MM.1S (cell line): ENCODE measurements at regions not wholly inside any gene's neighbourhood (a gene's known extent, or its start where the extent isn't known, plus 50 kb on each side); places are given as distances from the start of the nearest gene placed in this dataset.

Source experiments
- DNase-seq: peaks from one replicate; pipeline ENCODE4 v3.0.0-alpha.2; 2015
- H2AFZ ChIP-seq: fragments of 300-600 bp; sonication (generic); 2 replicates; pipeline ENCODE4 v1.6.0; 2016; ENCODE audit warnings: antibody characterized with exemption, low read length
- H3F3A ChIP-seq: fragments of 300-600 bp; sonication (generic); 2 replicates; pipeline ENCODE4 v1.6.1; 2016; ENCODE audit warnings: mild to moderate bottlenecking, antibody characterized with exemption, low read length, moderate library complexity, mixed read lengths; ENCODE audit not compliant: insufficient read depth
- H3K27ac ChIP-seq: fragments of 300-600 bp; sonication (generic); 2 replicates; pipeline ENCODE4 v1.5.1; 2016; ENCODE audit warnings: mild to moderate bottlenecking, low read length
- H3K27me3 ChIP-seq: fragments of 300-600 bp; sonication (generic); replicated peaks from 2 replicates; pipeline ENCODE4 v1.6.0; 2016; ENCODE audit warnings: low read length; ENCODE audit not compliant: insufficient read depth
- H3K36me3 ChIP-seq: fragments of 300-600 bp; sonication (generic); replicated peaks from 2 replicates; pipeline ENCODE4 v1.6.1; 2016; ENCODE audit warnings: mild to moderate bottlenecking, low read length, mixed read lengths; ENCODE audit not compliant: insufficient read depth
- H3K4me1 ChIP-seq: fragments of 300-600 bp; sonication (generic); 2 replicates; pipeline ENCODE4 v1.6.1; 2016; ENCODE audit warnings: low read length, mixed read lengths
- H3K4me2 ChIP-seq: fragments of 300-600 bp; sonication (generic); 2 replicates; pipeline ENCODE4 v1.6.0; 2016; ENCODE audit warnings: low read depth, low read length
- H3K4me3 ChIP-seq: fragments of 300-600 bp; sonication (generic); 2 replicates; pipeline ENCODE4 v1.5.1; 2016; ENCODE audit warnings: low read length, mixed read lengths
- H3K79me2 ChIP-seq: fragments of 300-600 bp; sonication (generic); 2 replicates; pipeline ENCODE4 v1.6.1; 2016; ENCODE audit warnings: mixed run types, low read length, mixed read lengths
- H3K9ac ChIP-seq: fragments of 300-600 bp; sonication (generic); 2 replicates; pipeline ENCODE4 v1.6.1; 2016; ENCODE audit warnings: low read length, mixed read lengths
- H3K9me2 ChIP-seq: fragments of 300-600 bp; sonication (generic); replicated peaks from 2 replicates; pipeline ENCODE4 v1.6.1; 2016; ENCODE audit warnings: mild to moderate bottlenecking, low read length, mixed read lengths; ENCODE audit not compliant: insufficient read depth
- H3K9me3 ChIP-seq: fragments of 300-600 bp; sonication (generic); replicated peaks from 2 replicates; pipeline ENCODE4 v1.6.1; 2016; ENCODE audit warnings: mild to moderate bottlenecking, low read length, mixed read lengths; ENCODE audit not compliant: insufficient read depth
- H4K20me1 ChIP-seq: fragments of 300-600 bp; sonication (generic); 2 replicates; pipeline ENCODE4 v1.6.1; 2016; ENCODE audit warnings: mild to moderate bottlenecking, low read length, moderate library complexity, mixed read lengths; ENCODE audit not compliant: insufficient read depth
- CTCF ChIP-seq: fragments of 300-600 bp; sonication (generic); IDR thresholded peaks from 2 replicates; pipeline ENCODE4 v1.5.1; 2016; ENCODE audit warnings: antibody characterized with exemption, low read length, mixed read lengths
- EZH2 ChIP-seq: fragments of 300-600 bp; sonication (generic); optimal IDR thresholded peaks from 2 replicates; pipeline ENCODE3; 2017; ENCODE audit warnings: low read depth, mild to moderate bottlenecking, antibody characterized with exemption, low read length, mixed read lengths
- EZH2phosphoT487 ChIP-seq: fragments of 300-600 bp; sonication (generic); IDR thresholded peaks from 2 replicates; pipeline ENCODE4 v1.6.1; 2018; ENCODE audit warnings: antibody characterized with exemption, low read length

- no peaks in the 10 kb centered on the region for H4K20me1 ChIP-seq
- no peaks in the 10 kb centered on the region for H3K9me3 ChIP-seq
- no peaks in the 10 kb centered on the region for H3K4me1 ChIP-seq
- no peak overlapping the region for H2AFZ ChIP-seq
- H3K36me3 ChIP-seq: no peaks in the 10 kb centered on the region
- H3K79me2 ChIP-seq: no peaks in the 10 kb centered on the region
- no peaks in the 10 kb centered on the region for H3K9me2 ChIP-seq
- no peak for DNase-seq
- no peak overlapping the region for H3K9ac ChIP-seq
- TF ChIP-seq CTCF: no peak
- TF ChIP-seq EZH2phosphoT487: no peak
- no peak for TF ChIP-seq EZH2
- no peak overlapping the region for H3K4me2 ChIP-seq
- no peaks in the 10 kb centered on the region for H3F3A ChIP-seq
- no peak overlapping the region for H3K4me3 ChIP-seq
- no peaks in the 10 kb centered on the region for H3K27me3 ChIP-seq
- no peak overlapping the region for H3K27ac ChIP-seq
Measured at GRCh38 chr13:70736622-70737317, 628.5 kb upstream of the KLHL1 start.

GRCh38 chr13:70732611-70733010 lies 624.4 kb upstream of the KLHL1 start:
- no peak overlapping the region for H3K4me3 ChIP-seq
- H3K4me1 ChIP-seq: no peaks in the 10 kb centered on the region
- no peaks in the 10 kb centered on the region for H3K9me2 ChIP-seq
- H2AFZ ChIP-seq: no peak overlapping the region
- TF ChIP-seq EZH2phosphoT487: no peak
- TF ChIP-seq EZH2: no peak
- no peak for TF ChIP-seq CTCF
- H3K9ac ChIP-seq: no peak overlapping the region
- no peak overlapping the region for H3K4me2 ChIP-seq
- no peak overlapping the region for H3K27ac ChIP-seq
- H3F3A ChIP-seq: no peaks in the 10 kb centered on the region
- no peak for DNase-seq
- no peaks in the 10 kb centered on the region for H4K20me1 ChIP-seq
- H3K9me3 ChIP-seq: no peaks in the 10 kb centered on the region
- H3K36me3 ChIP-seq: no peaks in the 10 kb centered on the region
- no peaks in the 10 kb centered on the region for H3K27me3 ChIP-seq
- no peaks in the 10 kb centered on the region for H3K79me2 ChIP-seq

GRCh38 chr13:70729369-70729768 lies 621.1 kb upstream of the KLHL1 start:
- no peaks in the 10 kb centered on the region for H3K79me2 ChIP-seq
- no peak overlapping the region for H3K4me2 ChIP-seq
- no peak for TF ChIP-seq EZH2
- no peak for TF ChIP-seq EZH2phosphoT487
- TF ChIP-seq CTCF: no peak
- no peak overlapping the region for H3K9ac ChIP-seq
- no peak overlapping the region for H2AFZ ChIP-seq
- H4K20me1 ChIP-seq: no peaks in the 10 kb centered on the region
- H3K27me3 ChIP-seq: no peaks in the 10 kb centered on the region
- H3K9me3 ChIP-seq: no peaks in the 10 kb centered on the region
- no peak for DNase-seq
- no peaks in the 10 kb centered on the region for H3K36me3 ChIP-seq
- H3K27ac ChIP-seq: no peak overlapping the region
- H3K9me2 ChIP-seq: no peaks in the 10 kb centered on the region
- H3K4me1 ChIP-seq: no peaks in the 10 kb centered on the region
- H3F3A ChIP-seq: no peaks in the 10 kb centered on the region
- H3K4me3 ChIP-seq: no peak overlapping the region
